ENCODE measurements at regions not wholly inside any gene's neighbourhood (a gene's known extent, or its start where the extent isn't known, plus 50 kb on each side); places are given as distances from the start of the nearest gene placed in this dataset.

DNA sequence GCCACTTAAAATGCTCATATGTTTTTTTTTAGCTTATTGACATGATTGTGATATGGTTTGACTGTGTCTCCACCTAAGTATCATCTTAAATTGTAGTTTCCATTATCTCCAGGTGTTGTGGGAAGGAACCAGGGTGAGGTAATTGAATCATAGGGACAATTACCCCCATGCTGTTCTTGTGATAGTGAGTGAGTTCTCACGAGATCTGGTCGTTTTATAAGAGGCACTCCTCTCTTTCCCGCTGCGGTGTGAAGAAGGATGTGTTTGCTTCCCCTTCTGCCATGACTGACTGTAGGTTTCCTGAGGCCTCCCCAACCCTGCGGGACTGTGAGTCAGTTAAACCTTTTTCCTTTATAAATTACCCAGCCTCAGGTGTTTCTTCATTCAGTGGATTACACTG is 80.5 kb upstream of the ETV1 start:
- TF ChIP-seq, protein P1, sequence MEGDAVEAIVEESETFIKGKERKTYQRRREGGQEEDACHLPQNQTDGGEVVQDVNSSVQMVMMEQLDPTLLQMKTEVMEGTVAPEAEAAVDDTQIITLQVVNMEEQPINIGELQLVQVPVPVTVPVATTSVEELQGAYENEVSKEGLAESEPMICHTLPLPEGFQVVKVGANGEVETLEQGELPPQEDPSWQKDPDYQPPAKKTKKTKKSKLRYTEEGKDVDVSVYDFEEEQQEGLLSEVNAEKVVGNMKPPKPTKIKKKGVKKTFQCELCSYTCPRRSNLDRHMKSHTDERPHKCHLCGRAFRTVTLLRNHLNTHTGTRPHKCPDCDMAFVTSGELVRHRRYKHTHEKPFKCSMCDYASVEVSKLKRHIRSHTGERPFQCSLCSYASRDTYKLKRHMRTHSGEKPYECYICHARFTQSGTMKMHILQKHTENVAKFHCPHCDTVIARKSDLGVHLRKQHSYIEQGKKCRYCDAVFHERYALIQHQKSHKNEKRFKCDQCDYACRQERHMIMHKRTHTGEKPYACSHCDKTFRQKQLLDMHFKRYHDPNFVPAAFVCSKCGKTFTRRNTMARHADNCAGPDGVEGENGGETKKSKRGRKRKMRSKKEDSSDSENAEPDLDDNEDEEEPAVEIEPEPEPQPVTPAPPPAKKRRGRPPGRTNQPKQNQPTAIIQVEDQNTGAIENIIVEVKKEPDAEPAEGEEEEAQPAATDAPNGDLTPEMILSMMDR (IDR thresholded peaks at IDR 0.05) = no peak
- TF ChIP-seq POLR2A (IDR thresholded peaks at IDR 0.05; ENCODE audit: low read depth) = no peak

All from esophagus muscularis mucosa (tissue), 3 donors.